Nephron (organoid): ENCODE measurements at regions not wholly inside any gene's neighbourhood (a gene's known extent, or its start where the extent isn't known, plus 50 kb on each side); places are given as distances from the start of the nearest gene placed in this dataset.

Source experiments
- H3K27ac Mint-ChIP-seq, 3 experiments: 2 replicates each; pipeline ENCODE4 v1.8.0; 2020; ENCODE audit warnings: mixed read lengths in 3 of 3, mild to moderate bottlenecking in 2 of 3, moderate library complexity in 1 of 3
- H3K27me3 Mint-ChIP-seq: 2 replicates; pipeline ENCODE4 v1.8.0; 2021; ENCODE audit warnings: low read depth, mild to moderate bottlenecking, moderate library complexity, mixed read lengths
- H3K36me3 Mint-ChIP-seq: 2 replicates; pipeline ENCODE4 v1.8.0; 2020; ENCODE audit warnings: low read depth, mixed read lengths
- H3K4me1 Mint-ChIP-seq: 2 replicates; pipeline ENCODE4 v1.8.0; 2020; ENCODE audit warnings: mixed read lengths
- H3K4me3 Mint-ChIP-seq, 3 experiments: 2 replicates each; pipeline ENCODE4 v1.8.0; 2020; ENCODE audit warnings: mild to moderate bottlenecking in 3 of 3, mixed read lengths in 3 of 3, moderate library complexity in 2 of 3
- H3K9me3 Mint-ChIP-seq: 2 replicates; pipeline ENCODE4 v1.8.0; 2020; ENCODE audit warnings: mixed read lengths
- CTCF ChIP-seq, 3 experiments: fragments of 200-600 bp; sonication (generic); IDR thresholded peaks; one replicate each; pipeline ENCODE4 v1.5.0; 2021; ENCODE audit warnings: antibody characterized with exemption in 3 of 3; ENCODE audit not compliant: unreplicated experiment in 3 of 3

- Mint-ChIP-seq H3K27me3 (peaks cover 23% of the 10 kb centered on the region), H3K36me3 (peaks cover 2% of the 10 kb centered on the region), H3K27ac (no peak overlapping the region), H3K9me3 (peaks cover 3% of the 10 kb centered on the region), H3K4me3 (no peak overlapping the region), H3K4me1 (peaks cover 36% of the 10 kb centered on the region)
- TF ChIP-seq CTCF (IDR thresholded peaks at IDR 0.05; ENCODE audit: unreplicated experiment in 3 of 3) = peak in 2 of 3 experiments; percentile 9
Measured at GRCh38 chr6:169930799-169931198, 179.4 kb downstream of the ERMARD start.

- Mint-ChIP-seq H3K27ac (no peak overlapping the region), H3K4me3 (no peak overlapping the region), H3K27me3 (peaks cover 6% of the 10 kb centered on the region), H3K9me3 (peaks cover 3% of the 10 kb centered on the region), H3K36me3 (peaks cover 4% of the 10 kb centered on the region), H3K4me1 (peaks cover 11% of the 10 kb centered on the region)
- no peak for TF ChIP-seq CTCF (IDR thresholded peaks at IDR 0.05; ENCODE audit: unreplicated experiment in 3 of 3)
Measured at GRCh38 chr6:169927711-169928110, 176.3 kb downstream of the ERMARD start.

- Mint-ChIP-seq H3K4me3 (no peak overlapping the region), H3K36me3 (peaks cover 4% of the 10 kb centered on the region), H3K27ac (no peak overlapping the region)
Measured at GRCh38 chr6:169926617-169927417, 175.4 kb downstream of the ERMARD start.

GRCh38 chr6:169923468-169924464 is 172.3 kb downstream of the ERMARD start:
- Mint-ChIP-seq H3K36me3 (peaks cover 4% of the 10 kb centered on the region), H3K4me1 (peaks cover 9% of the 10 kb centered on the region), H3K9me3 (no peaks in the 10 kb centered on the region), H3K4me3 (no peak overlapping the region), H3K27ac (no peak overlapping the region), H3K27me3 (peaks cover 3% of the 10 kb centered on the region)
- no peak for TF ChIP-seq CTCF (IDR thresholded peaks at IDR 0.05; ENCODE audit: unreplicated experiment in 3 of 3)

More at GRCh38 chr6:169926617-169927417, 175.4 kb downstream of the ERMARD start:
- Mint-ChIP-seq H3K4me1 (peaks cover 6% of the 10 kb centered on the region), H3K9me3 (peaks cover 3% of the 10 kb centered on the region), H3K27me3 (peaks cover 3% of the 10 kb centered on the region)
- no peak for TF ChIP-seq CTCF (IDR thresholded peaks at IDR 0.05; ENCODE audit: unreplicated experiment in 3 of 3)

GRCh38 chr6:169921853-169922824 is 170.7 kb downstream of the ERMARD start:
- peak overlapping the region in 1 of 3 experiments; percentile 38 for H3K27ac Mint-ChIP-seq
- peaks cover 4% of the 10 kb centered on the region for H3K36me3 Mint-ChIP-seq
- H3K4me1 Mint-ChIP-seq = peaks cover 16% of the 10 kb centered on the region
- TF ChIP-seq CTCF (IDR thresholded peaks at IDR 0.05; ENCODE audit: unreplicated experiment in 3 of 3) = no peak
- H3K9me3 Mint-ChIP-seq = no peaks in the 10 kb centered on the region
- peaks cover 9% of the 10 kb centered on the region for H3K27me3 Mint-ChIP-seq
- peak overlapping the region in 1 of 3 experiments; percentile 10 for H3K4me3 Mint-ChIP-seq
